Medulla oblongata (tissue), 1 donor: ENCODE measurements at regions not wholly inside any gene's neighbourhood (a gene's known extent, or its start where the extent isn't known, plus 50 kb on each side); places are given as distances from the start of the nearest gene placed in this dataset.

Experiments used
- DNase-seq: peaks from one replicate; pipeline ENCODE4 v3.0.0-alpha.2; 2015; ENCODE audit errors: extremely low spot score

DNA sequence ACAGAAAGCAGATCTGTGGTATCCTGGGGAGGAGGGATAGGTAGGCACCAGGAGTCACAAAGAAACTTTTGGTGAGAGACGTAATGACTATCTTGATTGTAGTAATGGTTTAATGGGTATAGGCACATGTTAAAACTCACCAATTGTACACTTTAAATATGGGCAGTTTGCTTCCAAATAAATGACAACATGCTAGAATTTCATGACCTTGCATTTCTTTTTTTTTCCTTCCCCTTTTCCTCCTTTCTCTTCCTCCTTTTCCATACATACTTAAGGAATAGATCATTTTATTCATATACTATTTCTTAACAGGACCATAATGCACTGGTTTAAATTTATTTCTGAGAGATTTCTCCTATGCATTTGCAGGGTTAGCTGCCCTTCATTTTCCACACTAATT is 341.8 kb downstream of the TMEM182 start:
- DNase-seq = no peak

DNA sequence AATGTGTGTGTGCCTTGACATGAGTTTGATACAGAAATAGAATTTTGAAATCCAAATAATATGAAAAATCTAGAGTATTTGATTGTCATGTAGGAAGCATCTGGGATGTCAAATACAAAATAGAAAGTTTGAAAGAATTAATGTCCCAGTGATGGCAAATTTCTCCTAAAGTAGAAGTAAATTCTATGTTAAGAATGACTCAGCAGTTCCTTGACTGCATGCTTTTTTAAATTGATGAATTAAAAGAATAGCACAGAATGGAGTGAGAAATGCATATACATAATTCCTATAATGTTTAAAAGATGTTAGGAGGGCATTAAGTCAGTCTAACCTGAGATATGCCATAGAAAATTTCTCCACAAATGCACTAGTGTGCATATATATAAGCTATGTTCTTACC is 357.5 kb downstream of the TMEM182 start:
- DNase-seq = no peak

GRCh38 chr2:103121106-103121505 is 359.3 kb downstream of the TMEM182 start:
- no peak for DNase-seq

- DNase-seq = no peak
Measured at GRCh38 chr2:103123516-103123915, 361.7 kb downstream of the TMEM182 start.

DNA sequence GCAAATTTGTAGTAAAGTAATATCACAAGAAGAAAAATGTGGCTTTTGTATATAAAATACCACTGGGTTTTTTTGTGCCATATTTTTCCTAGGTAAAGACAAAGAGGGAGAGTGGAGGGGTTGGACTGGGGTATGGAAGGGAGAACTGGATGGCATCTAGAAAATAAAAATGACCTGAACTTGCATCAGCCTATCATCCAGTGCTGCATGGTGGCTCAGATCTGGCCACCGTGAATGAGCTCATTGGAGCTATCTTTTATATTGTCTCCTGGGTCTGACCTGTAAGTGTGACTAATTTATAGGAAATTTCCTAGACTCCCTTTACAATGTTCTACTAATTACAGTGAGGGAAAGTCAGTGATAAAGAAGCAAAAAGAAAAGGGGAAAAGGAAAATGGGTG is 369.0 kb downstream of the TMEM182 start:
- no peak for DNase-seq

- DNase-seq = no peak
Measured at GRCh38 chr2:103132536-103133217, 370.8 kb downstream of the TMEM182 start.

GRCh38 chr2:103135679-103136078 is 373.8 kb downstream of the TMEM182 start:
- no peak for DNase-seq

GRCh38 chr2:103138123-103138901 is 376.5 kb downstream of the TMEM182 start:
- no peak for DNase-seq

GRCh38 chr2:103139628-103140268 is 377.9 kb downstream of the TMEM182 start:
- no peak for DNase-seq

GRCh38 chr2:103144837-103145236 is 383.0 kb downstream of the TMEM182 start:
- DNase-seq = no peak

- DNase-seq = no peak
Measured at GRCh38 chr2:103145739-103146138, 383.9 kb downstream of the TMEM182 start.

DNA sequence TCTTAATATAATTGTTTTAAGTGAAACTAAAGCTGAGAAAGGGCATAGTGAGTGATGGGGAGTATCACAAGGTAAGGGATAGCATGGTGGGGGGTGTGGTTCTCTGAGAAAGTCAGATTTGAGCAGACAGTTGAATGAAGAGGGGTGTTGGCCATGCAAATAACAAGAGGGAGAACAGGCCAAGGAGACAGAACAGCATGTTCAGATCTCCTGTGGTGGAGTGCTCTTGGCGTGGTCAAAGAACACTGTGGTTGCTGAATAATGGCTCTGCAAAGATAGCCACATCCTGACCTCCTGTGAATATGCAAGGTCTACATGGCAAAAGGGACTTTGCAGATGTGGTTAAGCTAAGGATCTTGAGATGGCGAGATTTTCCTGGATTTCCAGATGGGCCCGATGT is 389.2 kb downstream of the TMEM182 start:
- no peak for DNase-seq

GRCh38 chr2:103152556-103152955 is 390.7 kb downstream of the TMEM182 start:
- no peak for DNase-seq

DNA sequence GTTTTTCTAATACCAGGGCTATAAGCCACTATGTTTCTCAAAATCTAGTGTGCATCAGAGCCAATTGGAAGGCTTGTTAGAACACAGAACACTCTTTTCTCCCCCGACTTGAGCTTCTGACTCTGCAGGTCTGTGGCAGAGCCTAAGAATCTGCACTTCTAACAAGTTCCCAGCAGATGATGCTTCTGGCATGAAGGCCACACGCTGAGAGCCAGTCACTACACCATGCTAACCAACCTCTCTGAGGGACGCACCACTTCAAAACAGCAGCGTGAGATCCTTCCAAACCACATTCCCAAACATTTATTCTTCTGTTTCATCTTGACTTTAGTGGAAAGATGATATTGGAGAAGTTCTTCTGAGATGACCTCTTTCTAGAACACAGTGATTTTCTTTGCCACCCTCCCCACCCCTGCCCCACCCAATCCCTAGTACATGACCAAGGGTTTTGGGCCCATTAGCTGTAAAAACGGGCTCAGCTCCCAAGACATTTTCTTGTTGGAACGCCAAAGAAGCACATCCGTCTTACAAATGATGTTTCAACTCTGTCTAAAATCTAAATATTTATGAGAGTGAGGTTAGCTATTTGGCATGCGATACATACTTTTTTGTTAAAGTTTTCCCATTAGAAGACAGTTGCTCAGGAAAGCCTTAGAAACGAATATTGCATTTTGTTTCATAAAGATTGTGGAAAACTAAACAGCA is 391.9 kb downstream of the TMEM182 start:
- DNase-seq = no peak

GRCh38 chr2:103155308-103155707 is 393.5 kb downstream of the TMEM182 start:
- DNase-seq = no peak

- no peak for DNase-seq
Measured at GRCh38 chr2:103159018-103159417, 397.2 kb downstream of the TMEM182 start.

GRCh38 chr2:103161456-103162289 is 399.8 kb downstream of the TMEM182 start:
- DNase-seq = peak; percentile 83

- DNase-seq = no peak
Measured at GRCh38 chr2:103164748-103165147, 402.9 kb downstream of the TMEM182 start.

- no peak for DNase-seq
Measured at GRCh38 chr2:103165836-103166235, 404.0 kb downstream of the TMEM182 start.

DNA sequence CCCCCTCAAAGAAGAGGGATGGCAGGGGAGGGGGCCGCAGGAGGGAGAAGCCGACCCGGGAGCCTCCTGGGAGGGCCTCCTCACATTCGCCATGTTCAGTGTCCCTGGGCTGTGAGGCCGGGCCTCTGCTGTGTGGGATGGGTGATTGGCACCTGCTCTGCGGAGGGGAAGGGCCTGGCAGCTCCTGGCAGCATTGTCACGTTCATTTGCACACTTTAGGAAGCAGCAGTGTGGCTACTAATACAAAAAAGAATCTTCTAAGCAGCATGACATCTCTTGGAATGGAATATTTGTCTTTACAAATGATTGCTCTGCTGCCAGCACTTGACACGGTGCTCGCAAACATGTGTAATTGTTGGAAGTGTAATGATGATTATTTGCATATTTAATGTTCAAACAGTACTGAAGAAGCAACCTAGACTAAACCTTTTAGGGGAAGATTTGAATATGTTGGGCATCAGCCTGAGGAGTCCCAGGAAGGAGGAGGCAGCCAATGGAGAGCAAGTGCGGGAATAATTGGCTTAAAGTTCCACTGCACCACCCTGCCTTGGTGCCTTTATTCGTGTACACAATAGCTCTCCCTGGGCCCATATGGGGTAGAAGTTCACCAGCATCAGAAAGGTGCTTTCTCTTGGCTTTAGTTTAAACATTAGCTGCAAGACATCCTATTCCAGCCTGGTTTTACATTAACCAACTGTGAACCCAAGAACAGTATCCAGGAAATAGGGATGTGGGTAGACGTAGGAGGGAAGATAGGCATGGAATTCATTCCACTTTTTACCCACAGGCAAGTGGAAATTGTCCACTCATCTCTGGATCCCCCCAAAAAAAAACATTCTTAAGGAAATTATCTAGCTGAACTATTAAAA is 404.9 kb downstream of the TMEM182 start:
- no peak for DNase-seq
